GM19372 (cell line): ENCODE measurements at regions not wholly inside any gene's neighbourhood (a gene's known extent, or its start where the extent isn't known, plus 50 kb on each side); places are given as distances from the start of the nearest gene placed in this dataset.
"Not testable (repeated sequence)": the region's sequence is repeated elsewhere in the genome, so short reads cannot be mapped to it uniquely, and the experiment has no call there.

Experiments
- ATAC-seq: cut with Tn5 transposase; IDR thresholded peaks from one replicate; pipeline ENCODE4 v1.9.1; 2021; ENCODE audit warnings: mild to moderate bottlenecking, low read depth, moderate library complexity; ENCODE audit not compliant: unreplicated experiment

DNA sequence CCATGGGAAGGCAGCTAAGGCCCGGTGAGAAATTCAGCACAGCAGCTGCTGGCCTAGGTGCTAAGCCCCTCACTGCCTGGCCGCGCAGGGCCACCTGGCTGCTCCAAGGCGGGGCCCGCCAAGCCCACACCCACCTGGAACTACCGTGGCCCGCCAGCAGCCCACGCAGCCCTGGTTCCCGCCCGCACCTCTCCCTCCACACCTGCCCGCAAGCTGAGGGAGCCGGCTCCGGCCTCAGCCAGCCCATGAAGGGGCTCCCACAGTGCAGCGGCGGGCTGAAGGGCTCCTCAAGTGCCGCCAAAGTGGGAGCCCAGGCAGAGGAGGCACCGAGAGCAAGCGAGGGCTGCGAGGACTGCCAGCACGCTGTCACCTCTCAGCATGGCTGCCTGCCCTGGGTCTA lies 146.9 kb upstream of the APOOL start:
- not testable (repeated sequence) for ATAC-seq

DNA sequence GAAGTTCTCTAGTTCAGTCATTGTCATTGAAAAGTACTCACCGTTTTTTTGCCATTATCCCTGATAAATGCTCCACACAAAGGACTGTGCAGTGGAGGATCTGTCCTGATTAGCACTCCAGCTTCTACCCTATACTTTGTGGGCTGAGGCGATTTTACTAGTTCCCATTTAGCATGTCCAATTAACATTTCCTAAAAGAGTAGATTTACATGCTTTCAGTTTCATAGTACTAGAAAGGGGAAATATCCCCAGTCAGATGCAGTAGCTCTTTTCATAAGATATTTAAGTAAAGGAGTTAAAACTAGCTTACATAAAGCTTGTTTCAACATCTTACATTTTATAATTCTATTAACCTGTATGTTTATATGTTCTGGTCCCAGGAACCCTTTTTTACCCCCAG lies 144.9 kb upstream of the APOOL start:
- not testable (repeated sequence) for ATAC-seq

DNA sequence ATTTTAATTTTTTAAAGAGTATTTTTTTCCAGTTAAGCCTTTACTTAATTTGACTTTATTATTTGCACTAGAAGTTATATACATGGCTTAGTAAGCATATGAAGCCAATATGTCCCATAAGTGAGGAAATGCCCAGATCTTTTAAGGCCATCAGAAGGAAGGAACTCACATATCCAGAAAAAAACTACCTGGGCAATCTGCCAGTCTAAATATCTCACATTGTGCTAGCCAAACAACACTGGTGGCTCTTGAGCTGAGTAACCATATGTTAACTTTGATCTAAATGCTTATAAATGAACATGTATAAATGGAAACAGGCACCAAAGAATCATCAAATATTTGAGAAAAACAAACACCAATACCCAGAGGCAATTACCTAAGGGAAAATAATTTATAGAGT lies 138.6 kb upstream of the APOOL start:
- ATAC-seq: no peak

GRCh38 chrX:84870281-84870680 lies 133.4 kb upstream of the APOOL start:
- ATAC-seq: not testable (repeated sequence)

- ATAC-seq: not testable (repeated sequence)
These were observed 131.4 kb upstream of the APOOL start for GRCh38 chrX:84872160-84872771.

GRCh38 chrX:84873176-84873575 lies 130.5 kb upstream of the APOOL start:
- ATAC-seq: no peak

DNA sequence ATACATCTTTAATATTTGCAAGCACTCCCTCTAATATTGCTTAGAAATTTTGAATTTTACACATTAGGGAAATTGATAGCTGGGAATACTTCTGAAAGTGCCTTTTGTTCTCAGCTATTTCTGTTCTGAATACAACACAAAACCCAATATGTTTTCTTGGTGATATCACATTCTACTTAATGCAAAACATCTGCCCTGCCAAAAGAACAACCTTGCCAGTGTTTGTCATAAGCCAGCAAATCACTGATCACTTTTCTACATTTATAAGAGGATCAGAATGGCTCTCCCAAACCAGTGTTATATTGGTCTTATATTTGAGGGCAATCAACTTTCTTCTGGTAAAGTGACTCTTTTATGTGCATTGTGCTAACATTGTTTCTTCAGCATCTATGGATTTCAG lies 126.8 kb upstream of the APOOL start:
- no peak for ATAC-seq

DNA sequence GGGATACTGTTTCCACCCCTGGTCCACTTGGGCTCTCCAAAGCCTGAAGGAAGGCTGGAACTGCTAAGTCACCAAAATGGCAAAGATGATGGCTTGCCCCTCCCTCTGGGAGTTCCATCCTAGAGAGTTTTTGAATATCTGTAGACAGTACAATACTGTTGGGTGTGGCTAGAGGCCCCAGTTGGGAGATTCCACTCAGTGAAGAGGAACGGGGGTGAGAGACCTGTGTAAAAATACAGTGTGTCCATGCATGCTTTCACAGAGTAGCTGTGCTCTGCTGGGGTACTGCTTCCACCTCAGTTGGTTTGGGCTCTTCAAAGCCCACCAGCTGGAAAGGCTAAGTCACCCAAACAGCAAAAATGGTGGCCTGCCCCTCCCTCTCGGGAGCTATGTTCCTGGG lies 109.8 kb upstream of the APOOL start:
- ATAC-seq: no peak

DNA sequence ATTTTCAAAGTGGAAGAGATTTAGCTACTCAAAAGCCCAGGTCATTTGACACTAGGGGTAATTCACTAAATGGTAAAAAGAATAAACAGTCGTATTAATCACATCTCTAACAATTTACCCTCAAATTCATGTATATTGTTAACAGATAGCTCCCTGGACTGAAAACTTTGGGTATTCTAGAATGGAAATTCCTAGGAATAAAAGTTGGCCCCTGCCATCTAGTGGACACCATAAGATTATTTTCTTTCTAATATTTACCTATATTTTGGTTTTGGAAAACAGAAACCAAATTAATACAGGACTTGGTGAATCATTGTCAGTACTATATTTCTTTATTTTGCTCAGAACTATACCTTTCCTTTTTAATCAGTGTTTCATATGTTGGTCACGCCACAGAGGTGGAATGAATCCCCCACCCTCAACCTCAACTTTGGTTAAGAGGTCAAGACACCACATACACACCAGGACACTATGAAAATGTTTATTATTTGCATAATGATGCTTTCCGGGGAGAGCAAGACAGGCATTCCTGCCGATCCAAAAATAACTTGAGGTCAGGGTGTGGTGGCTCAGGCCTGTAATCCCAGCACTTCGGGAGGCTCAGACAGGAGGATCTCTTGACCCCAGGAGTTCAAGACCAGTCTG lies 96.2 kb upstream of the APOOL start:
- no peak for ATAC-seq

DNA sequence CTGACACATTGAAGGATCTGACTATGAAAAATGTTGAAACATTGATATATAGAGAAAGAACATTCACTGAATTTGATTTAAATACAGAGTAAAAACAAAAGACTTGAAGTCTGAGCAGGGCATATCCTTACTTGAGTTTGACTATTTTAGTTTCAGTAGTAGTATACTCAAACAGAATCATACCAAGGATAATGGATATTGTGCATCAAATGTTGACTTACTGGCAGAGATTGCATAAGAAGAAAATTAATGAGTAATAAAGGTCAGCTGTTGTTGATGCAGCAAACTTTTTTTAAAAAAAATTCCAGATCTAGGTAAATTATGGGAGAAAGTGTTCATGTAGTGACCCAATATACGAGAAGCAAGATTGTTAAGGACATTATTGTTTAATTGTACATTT lies 94.5 kb upstream of the APOOL start:
- no peak for ATAC-seq

DNA sequence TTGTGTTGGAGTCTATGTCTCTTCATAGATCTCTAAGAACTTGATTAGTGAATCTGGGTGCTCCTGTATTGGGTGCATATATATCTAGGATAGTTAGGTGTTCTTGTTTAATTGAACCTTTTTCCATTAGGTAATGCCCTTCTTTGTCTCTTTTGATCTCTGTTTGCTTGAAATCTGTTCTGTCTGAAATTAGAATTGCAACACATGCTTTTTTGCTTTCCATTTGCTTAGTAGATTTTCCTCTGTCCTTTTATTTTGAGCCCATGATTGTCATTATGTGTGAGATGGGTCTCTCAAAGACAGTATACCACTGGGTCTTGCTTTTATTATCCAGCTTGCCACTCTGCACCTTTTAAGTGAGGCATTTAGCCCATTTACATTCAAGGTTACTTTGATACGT lies 79.1 kb upstream of the APOOL start:
- no peak for ATAC-seq

DNA sequence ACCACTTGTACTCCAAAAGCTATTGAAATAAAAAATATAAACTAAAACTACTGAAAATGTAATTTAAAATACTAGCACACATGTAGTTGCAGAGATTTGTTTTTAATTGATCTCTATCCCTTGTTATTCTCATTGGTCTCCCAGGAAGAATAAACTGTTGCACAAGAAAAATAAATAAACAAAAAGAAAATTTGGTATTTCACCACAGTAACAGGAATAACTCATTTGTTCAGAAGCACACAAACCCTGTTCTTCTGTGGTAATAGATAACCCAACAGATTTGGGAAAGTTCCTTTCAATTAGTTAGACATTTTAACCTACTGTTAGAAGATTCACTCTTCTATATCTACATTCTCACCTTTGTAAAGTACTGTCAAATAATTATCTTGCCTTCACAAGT lies 70.9 kb upstream of the APOOL start:
- no peak for ATAC-seq

DNA sequence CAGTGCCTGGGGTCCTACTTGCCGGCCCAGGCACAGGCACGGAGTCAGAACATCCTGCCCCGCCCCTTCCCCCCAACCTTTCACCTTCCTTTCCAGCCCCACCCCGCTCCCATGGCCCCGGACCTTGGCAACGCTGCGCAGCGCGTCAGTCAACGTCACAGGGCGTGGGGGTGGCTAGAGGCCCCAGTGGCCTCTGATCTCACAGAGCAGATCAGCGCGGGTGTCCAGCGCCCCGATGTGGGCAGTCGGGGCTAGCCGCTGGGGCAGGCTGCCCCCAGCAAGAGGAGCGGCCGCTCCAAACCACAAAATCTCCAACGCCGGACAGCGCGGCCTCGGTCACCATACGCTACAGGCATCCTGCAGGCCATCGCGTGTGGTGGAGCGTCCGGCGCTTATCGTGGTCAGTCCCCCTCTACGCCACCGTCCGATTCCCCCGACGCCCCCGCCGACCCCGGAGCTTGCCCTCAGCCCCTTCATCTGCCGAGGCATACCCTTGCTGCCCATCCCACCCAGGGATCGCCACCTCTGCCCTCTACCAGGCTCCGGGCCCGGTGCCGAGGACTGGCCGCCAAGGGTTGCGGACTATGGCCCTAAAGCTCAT lies 69.6 kb upstream of the APOOL start:
- ATAC-seq: no peak
